Urinary bladder (tissue), 3 donors: ENCODE measurements at regions not wholly inside any gene's neighbourhood (a gene's known extent, or its start where the extent isn't known, plus 50 kb on each side); places are given as distances from the start of the nearest gene placed in this dataset.

Experiments
- DNase-seq: peaks from one replicate; pipeline ENCODE4 v3.0.0-alpha.2; 2015; ENCODE audit errors: extremely low spot score
- H3K27ac ChIP-seq: one replicate; pipeline ENCODE4 v1.5.1; 2013; ENCODE audit warnings: low read depth, mild to moderate bottlenecking, moderate library complexity
- H3K36me3 ChIP-seq: one replicate; pipeline ENCODE4 v1.6.1; 2013; ENCODE audit warnings: mild to moderate bottlenecking, moderate library complexity; ENCODE audit not compliant: insufficient read depth
- H3K4me1 ChIP-seq: one replicate; pipeline ENCODE4 v1.6.1; 2013; ENCODE audit warnings: mild to moderate bottlenecking, moderate library complexity; ENCODE audit not compliant: insufficient read depth
- H3K4me3 ChIP-seq: one replicate; pipeline ENCODE4 v1.5.1; 2013; ENCODE audit warnings: low read depth, low read length
- WGBS: extraction: QIAGEN DNeasy Blood & Tissue Kit; methylation state at CpG from one replicate; pipeline ENCODE4 v1.1.7; 2013; 5-methylcytosine and 5-hydroxymethylcytosine counted together
- donor health status: healthy with polysubstance abuse.
- donor health status: healthy.

- WGBS = 94% methylated on average over 3 of the region's 3 CpGs
These were observed 380.9 kb upstream of the ADARB2 start for GRCh38 chr10:2118201-2118600.

GRCh38 chr10:2117641-2118040, 380.3 kb upstream of the ADARB2 start:
- Histone ChIP-seq H3K4me3 (no peak overlapping the region), H3K36me3 (no peaks in the 10 kb centered on the region), H3K4me1 (no peaks in the 10 kb centered on the region), H3K27ac (no peak overlapping the region)
- no peak for DNase-seq
- 97% methylated on average over 1 of the region's 1 CpG for WGBS

More at GRCh38 chr10:2118201-2118600, 380.9 kb upstream of the ADARB2 start:
- Histone ChIP-seq H3K4me3 (no peak overlapping the region), H3K4me1 (no peaks in the 10 kb centered on the region), H3K27ac (no peak overlapping the region), H3K36me3 (no peaks in the 10 kb centered on the region)
- no peak for DNase-seq

- Histone ChIP-seq H3K4me3 (no peak overlapping the region), H3K27ac (no peak overlapping the region), H3K36me3 (no peaks in the 10 kb centered on the region), H3K4me1 (no peaks in the 10 kb centered on the region)
- no peak for DNase-seq
- 79% methylated on average over 8 of the region's 8 CpGs for WGBS
These were observed 374.6 kb upstream of the ADARB2 start for GRCh38 chr10:2111965-2112364.

GRCh38 chr10:2108496-2108895, 371.2 kb upstream of the ADARB2 start:
- 100% methylated on average over 1 of the region's 1 CpG for WGBS
- no peaks in the 10 kb centered on the region for H3K4me1 ChIP-seq
- H3K36me3 ChIP-seq = no peaks in the 10 kb centered on the region
- DNase-seq = no peak
- H3K4me3 ChIP-seq = no peak overlapping the region
- no peak overlapping the region for H3K27ac ChIP-seq

- DNase-seq = no peak
- 46% methylated on average over 2 of the region's 2 CpGs for WGBS
These were observed 369.3 kb upstream of the ADARB2 start for GRCh38 chr10:2106641-2107040.

GRCh38 chr10:2099321-2099720, 362.0 kb upstream of the ADARB2 start:
- Histone ChIP-seq H3K27ac (no peak overlapping the region), H3K36me3 (no peaks in the 10 kb centered on the region), H3K4me3 (no peak overlapping the region), H3K4me1 (no peaks in the 10 kb centered on the region)
- 93% methylated on average over 16 of the region's 16 CpGs for WGBS
- DNase-seq = no peak

More at GRCh38 chr10:2106641-2107040, 369.3 kb upstream of the ADARB2 start:
- no peak overlapping the region for H3K4me3 ChIP-seq
- H3K36me3 ChIP-seq = no peaks in the 10 kb centered on the region
- no peak overlapping the region for H3K27ac ChIP-seq
- H3K4me1 ChIP-seq = no peaks in the 10 kb centered on the region

- 87% methylated on average over 10 of the region's 10 CpGs for WGBS
- no peak overlapping the region for H3K4me3 ChIP-seq
- H3K4me1 ChIP-seq = no peaks in the 10 kb centered on the region
- DNase-seq = no peak
- H3K36me3 ChIP-seq = no peaks in the 10 kb centered on the region
- H3K27ac ChIP-seq = no peak overlapping the region
These were observed 360.6 kb upstream of the ADARB2 start for GRCh38 chr10:2097937-2098336.

- Histone ChIP-seq H3K4me1 (no peaks in the 10 kb centered on the region), H3K4me3 (no peak overlapping the region), H3K36me3 (no peaks in the 10 kb centered on the region), H3K27ac (no peak overlapping the region)
- WGBS = 86% methylated on average over 6 of the region's 6 CpGs
- DNase-seq = no peak
These were observed 356.8 kb upstream of the ADARB2 start for GRCh38 chr10:2094171-2094570.

- Histone ChIP-seq H3K4me3 (no peak overlapping the region), H3K4me1 (no peaks in the 10 kb centered on the region), H3K36me3 (no peaks in the 10 kb centered on the region), H3K27ac (no peak overlapping the region)
- no peak for DNase-seq
- 95% methylated on average over 16 of the region's 16 CpGs for WGBS
These were observed 346.3 kb upstream of the ADARB2 start for GRCh38 chr10:2083591-2083990.

- no peak overlapping the region for H3K27ac ChIP-seq
- no peaks in the 10 kb centered on the region for H3K36me3 ChIP-seq
- no peak for DNase-seq
- no peaks in the 10 kb centered on the region for H3K4me1 ChIP-seq
- H3K4me3 ChIP-seq = no peak overlapping the region
- 34% methylated on average over 3 of the region's 3 CpGs for WGBS
These were observed 344.2 kb upstream of the ADARB2 start for GRCh38 chr10:2081501-2081900.

GRCh38 chr10:2079603-2080078, 342.3 kb upstream of the ADARB2 start:
- WGBS = 73% methylated on average over 4 of the region's 4 CpGs
- no peaks in the 10 kb centered on the region for H3K4me1 ChIP-seq
- H3K4me3 ChIP-seq = no peak overlapping the region
- DNase-seq = no peak
- H3K27ac ChIP-seq = no peak overlapping the region
- H3K36me3 ChIP-seq = no peaks in the 10 kb centered on the region

GRCh38 chr10:2077231-2077630, 339.9 kb upstream of the ADARB2 start:
- H3K27ac ChIP-seq = no peak overlapping the region
- no peak for DNase-seq
- H3K4me1 ChIP-seq = no peaks in the 10 kb centered on the region
- 83% methylated on average over 5 of the region's 5 CpGs for WGBS
- H3K4me3 ChIP-seq = no peak overlapping the region
- H3K36me3 ChIP-seq = no peaks in the 10 kb centered on the region

- no peak overlapping the region for H3K4me3 ChIP-seq
- DNase-seq = no peak
- no peak overlapping the region for H3K27ac ChIP-seq
- H3K36me3 ChIP-seq = no peaks in the 10 kb centered on the region
- 88% methylated on average over 11 of the region's 11 CpGs for WGBS
- no peaks in the 10 kb centered on the region for H3K4me1 ChIP-seq
These were observed 339.2 kb upstream of the ADARB2 start for GRCh38 chr10:2076528-2076927.

GRCh38 chr10:2067015-2067414, 329.7 kb upstream of the ADARB2 start:
- no peak for DNase-seq
- 64% methylated on average over 2 of the region's 2 CpGs for whole genome bisulfite sequencing
- no peaks in the 10 kb centered on the region for H3K36me3 ChIP-seq
- no peaks in the 10 kb centered on the region for H3K4me1 ChIP-seq
- H3K4me3 ChIP-seq = no peak overlapping the region
- no peak overlapping the region for H3K27ac ChIP-seq

GRCh38 chr10:2054728-2055127, 317.4 kb upstream of the ADARB2 start:
- 29% methylated on average over 3 of the region's 3 CpGs for WGBS
- H3K4me1 ChIP-seq = no peaks in the 10 kb centered on the region
- H3K36me3 ChIP-seq = no peaks in the 10 kb centered on the region
- no peak overlapping the region for H3K27ac ChIP-seq
- H3K4me3 ChIP-seq = no peak overlapping the region
- no peak for DNase-seq
